NCI-H82 treated with DMSO at 0.1 percent for 48 hours (cell line): ENCODE measurements at regions not wholly inside any gene's neighbourhood (a gene's known extent, or its start where the extent isn't known, plus 50 kb on each side); places are given as distances from the start of the nearest gene placed in this dataset.
"Not testable (repeated sequence)": the region's sequence is repeated elsewhere in the genome, so short reads cannot be mapped to it uniquely, and the experiment has no call there.

Experiments used
- DNase-seq: peaks from one replicate; lab custom pipeline; 2025; ENCODE audit not compliant: unreplicated experiment; lab: John Stamatoyannopoulos, UW

DNA sequence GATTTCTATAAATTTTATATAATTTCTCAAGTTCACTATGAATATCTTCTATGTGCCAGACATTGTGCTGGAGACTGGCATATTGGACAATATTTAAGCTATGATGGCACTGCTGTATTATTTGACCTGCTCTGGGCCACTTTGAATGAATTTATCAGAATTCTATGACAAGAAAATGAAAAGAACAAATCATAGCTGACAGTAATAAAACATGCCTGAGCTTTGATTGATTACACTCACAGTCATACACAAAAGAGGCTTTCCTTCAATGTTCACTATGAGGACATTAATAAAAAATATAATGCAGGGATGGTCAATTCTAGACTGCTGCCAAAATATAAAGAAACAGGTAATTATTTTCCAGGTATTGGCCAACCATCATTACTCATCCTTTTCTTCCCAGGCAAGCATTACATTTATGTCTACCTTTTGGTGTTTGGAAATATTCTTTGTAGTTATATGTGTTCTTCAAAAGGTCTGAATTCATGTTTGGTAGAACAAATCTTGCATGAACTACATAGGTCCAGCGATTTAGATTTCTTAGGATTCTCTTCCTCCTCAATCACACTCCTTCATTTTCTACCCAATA is 81.0 kb upstream of the ALCAM start:
- no peak for DNase-seq

- no peak for DNase-seq
These were observed 73.3 kb upstream of the ALCAM start for GRCh38 chr3:105293441-105293840.

- DNase-seq, result not testable (repeated sequence)
These were observed 70.4 kb upstream of the ALCAM start for GRCh38 chr3:105296182-105296822.

DNA sequence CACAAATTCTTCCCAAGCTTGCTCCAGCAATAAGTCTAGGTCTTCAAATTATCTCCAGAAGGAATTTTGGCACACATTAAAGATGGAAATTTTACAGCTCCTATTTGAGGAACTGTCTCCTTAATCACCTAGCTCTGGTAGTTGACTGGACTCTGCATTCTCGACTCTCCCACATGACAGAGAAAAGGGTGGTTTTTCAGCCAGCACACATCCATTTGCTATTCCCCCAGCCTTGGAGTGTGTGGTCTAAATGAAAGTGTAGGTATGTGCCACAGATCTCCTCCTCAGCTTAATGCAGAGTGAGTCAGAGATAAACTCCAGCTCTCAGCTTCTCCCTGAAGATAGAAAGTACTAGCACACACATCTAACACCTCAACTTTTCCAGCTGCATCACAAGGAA is 62.2 kb upstream of the ALCAM start:
- DNase-seq, result no peak

DNA sequence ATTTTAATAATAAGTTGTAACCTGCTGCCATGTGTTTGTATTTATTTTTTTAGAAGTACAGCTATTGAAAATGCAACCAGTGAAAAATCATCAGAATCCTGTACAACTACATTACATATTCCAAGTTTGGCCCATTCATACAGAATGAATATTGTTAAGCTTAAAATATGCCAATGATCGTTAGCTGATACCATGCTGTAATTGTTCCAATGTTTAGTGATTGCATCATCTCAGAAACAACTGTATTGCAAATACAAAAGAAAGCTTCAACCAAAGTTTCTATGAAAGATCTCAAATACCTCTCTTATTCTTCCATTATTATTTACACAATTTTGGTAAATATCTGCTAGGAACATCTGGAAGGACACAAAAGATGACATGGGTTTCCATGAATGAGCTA is 51.6 kb upstream of the ALCAM start:
- DNase-seq, result no peak

DNA sequence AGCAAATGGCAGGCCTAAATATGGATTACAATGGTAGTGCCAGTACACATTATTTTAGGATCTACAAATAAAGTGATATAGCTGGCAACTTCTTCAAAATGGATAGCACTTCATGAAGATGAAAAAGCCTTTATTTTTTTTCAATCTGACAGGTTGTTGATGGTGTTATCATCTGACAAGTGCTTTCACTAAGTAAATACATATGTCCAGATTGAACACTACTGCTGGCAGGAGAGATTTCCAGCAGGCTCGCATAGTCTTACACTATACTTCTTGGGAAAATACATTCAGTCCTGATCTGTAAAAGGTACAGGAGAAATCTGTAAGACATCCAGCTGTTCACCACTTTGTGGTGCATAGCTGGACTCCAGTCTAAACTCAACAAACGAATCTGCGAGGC is 50.9 kb upstream of the ALCAM start:
- DNase-seq, result no peak

- DNase-seq, result no peak
These were observed 50.4 kb upstream of the ALCAM start for GRCh38 chr3:105316331-105316730.
